IMR-90 (cell line): ENCODE measurements at regions not wholly inside any gene's neighbourhood (a gene's known extent, or its start where the extent isn't known, plus 50 kb on each side); places are given as distances from the start of the nearest gene placed in this dataset.

Experiments
- RAD21 ChIP-seq: IDR thresholded peaks from 2 replicates; pipeline ENCODE4 v1.6.1; 2012; ENCODE audit warnings: low read length, improper control_type of control experiment
- TF ChIP-seq, protein P1 (sequence below): conservative IDR thresholded peaks from 2 replicates; pipeline ENCODE4 v1.5.1; 2012; ENCODE audit warnings: mild to moderate bottlenecking, low read depth, low read length, improper control_type of control experiment

DNA sequence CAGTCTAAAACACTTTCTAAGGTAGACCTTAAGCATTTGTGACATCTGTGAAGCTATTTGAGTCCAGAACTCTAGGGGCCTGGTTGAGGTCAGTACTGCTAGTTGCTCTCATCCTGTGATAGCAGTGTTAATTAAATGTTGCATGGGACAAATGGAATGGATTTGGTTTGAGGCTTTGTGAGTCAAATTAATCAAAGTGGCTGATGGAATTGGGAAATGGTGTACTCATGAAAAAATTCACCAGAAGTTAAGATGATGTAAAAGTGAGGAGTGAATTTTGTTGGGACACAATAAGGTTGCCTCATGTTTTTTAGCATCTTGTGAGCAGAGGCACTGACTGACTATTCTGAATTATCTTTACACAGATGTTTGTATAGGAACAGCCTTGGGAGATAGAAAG is 99.2 kb upstream of the ARSJ start:
- TF ChIP-seq, protein P1, sequence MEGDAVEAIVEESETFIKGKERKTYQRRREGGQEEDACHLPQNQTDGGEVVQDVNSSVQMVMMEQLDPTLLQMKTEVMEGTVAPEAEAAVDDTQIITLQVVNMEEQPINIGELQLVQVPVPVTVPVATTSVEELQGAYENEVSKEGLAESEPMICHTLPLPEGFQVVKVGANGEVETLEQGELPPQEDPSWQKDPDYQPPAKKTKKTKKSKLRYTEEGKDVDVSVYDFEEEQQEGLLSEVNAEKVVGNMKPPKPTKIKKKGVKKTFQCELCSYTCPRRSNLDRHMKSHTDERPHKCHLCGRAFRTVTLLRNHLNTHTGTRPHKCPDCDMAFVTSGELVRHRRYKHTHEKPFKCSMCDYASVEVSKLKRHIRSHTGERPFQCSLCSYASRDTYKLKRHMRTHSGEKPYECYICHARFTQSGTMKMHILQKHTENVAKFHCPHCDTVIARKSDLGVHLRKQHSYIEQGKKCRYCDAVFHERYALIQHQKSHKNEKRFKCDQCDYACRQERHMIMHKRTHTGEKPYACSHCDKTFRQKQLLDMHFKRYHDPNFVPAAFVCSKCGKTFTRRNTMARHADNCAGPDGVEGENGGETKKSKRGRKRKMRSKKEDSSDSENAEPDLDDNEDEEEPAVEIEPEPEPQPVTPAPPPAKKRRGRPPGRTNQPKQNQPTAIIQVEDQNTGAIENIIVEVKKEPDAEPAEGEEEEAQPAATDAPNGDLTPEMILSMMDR, result no peak
- no peak for TF ChIP-seq RAD21
